H9 (cell line): ENCODE measurements at regions not wholly inside any gene's neighbourhood (a gene's known extent, or its start where the extent isn't known, plus 50 kb on each side); places are given as distances from the start of the nearest gene placed in this dataset.

Experiments
- DNase-seq: peaks from one replicate; pipeline ENCODE4 v3.0.0-alpha.2; 2017
- H2AFZ ChIP-seq: one replicate; pipeline ENCODE4 v1.6.1; 2013; ENCODE audit warnings: mild to moderate bottlenecking, low read length, control low read depth, moderate library complexity
- H2AK5ac ChIP-seq: 2 replicates; pipeline ENCODE4 v1.6.1; 2013; ENCODE audit warnings: low read length, control low read depth, mixed read lengths; ENCODE audit not compliant: insufficient read length
- H2BK120ac ChIP-seq: one replicate; pipeline ENCODE4 v1.6.1; 2013; ENCODE audit warnings: low read depth, mild to moderate bottlenecking, low read length, control low read depth, inconsistent platforms; ENCODE audit not compliant: poor library complexity, severe bottlenecking
- H2BK12ac ChIP-seq: 2 replicates; pipeline ENCODE4 v1.6.1; 2013; ENCODE audit warnings: low read length, control low read depth, mixed read lengths, low read depth; ENCODE audit not compliant: insufficient read length
- H2BK15ac ChIP-seq: 2 replicates; pipeline ENCODE4 v1.6.1; 2013; ENCODE audit warnings: low read depth, low read length, control low read depth
- H2BK20ac ChIP-seq: one replicate; pipeline ENCODE4 v1.6.1; 2013; ENCODE audit warnings: low read depth, mild to moderate bottlenecking, low read length, control low read depth, inconsistent platforms; ENCODE audit not compliant: poor library complexity, severe bottlenecking
- H2BK5ac ChIP-seq: 2 replicates; pipeline ENCODE4 v1.6.1; 2013; ENCODE audit warnings: low read length, control low read depth, mixed read lengths; ENCODE audit not compliant: insufficient read length
- H3K14ac ChIP-seq: 2 replicates; pipeline ENCODE4 v1.6.1; 2013; ENCODE audit warnings: low read length, control low read depth; ENCODE audit not compliant: insufficient read depth
- H3K18ac ChIP-seq: 2 replicates; pipeline ENCODE4 v1.6.1; 2013; ENCODE audit warnings: low read depth, mild to moderate bottlenecking, mixed read lengths, low read length, control low read depth; ENCODE audit not compliant: insufficient read length
- H3K23ac ChIP-seq: 2 replicates; pipeline ENCODE4 v1.6.1; 2013; ENCODE audit warnings: low read length, control low read depth, mixed read lengths, low read depth; ENCODE audit not compliant: insufficient read length
- H3K23me2 ChIP-seq: 2 replicates; pipeline ENCODE4 v1.6.1; 2013; ENCODE audit warnings: low read depth, mild to moderate bottlenecking, mixed read lengths, low read length, control low read depth; ENCODE audit not compliant: insufficient read length, poor library complexity, severe bottlenecking
- H3K27ac ChIP-seq: 2 replicates; pipeline ENCODE4 v1.5.1; 2013; ENCODE audit warnings: low read length, control low read depth, mixed read lengths, low read depth; ENCODE audit not compliant: insufficient read length
- H3K27me3 ChIP-seq: 2 replicates; pipeline ENCODE4 v1.6.1; 2013; ENCODE audit warnings: low read length, control low read depth, inconsistent platforms; ENCODE audit not compliant: insufficient read depth
- H3K4ac ChIP-seq: 2 replicates; pipeline ENCODE4 v1.6.1; 2013; ENCODE audit warnings: low read depth, mild to moderate bottlenecking, control low read depth, inconsistent platforms, low read length, moderate library complexity
- H3K4me1 ChIP-seq: 2 replicates; pipeline ENCODE4 v1.6.1; 2013; ENCODE audit warnings: low read length, control low read depth, inconsistent platforms; ENCODE audit not compliant: insufficient read depth
- H3K4me2 ChIP-seq: 2 replicates; pipeline ENCODE4 v1.6.1; 2013; ENCODE audit warnings: low read length, control low read depth, mixed read lengths; ENCODE audit not compliant: insufficient read length, insufficient read depth
- H3K56ac ChIP-seq: 2 replicates; pipeline ENCODE4 v1.6.1; 2013; ENCODE audit warnings: low read depth, mild to moderate bottlenecking, mixed read lengths, low read length, control low read depth; ENCODE audit not compliant: insufficient read length
- H3K79me1 ChIP-seq: 2 replicates; pipeline ENCODE4 v1.6.1; 2013; ENCODE audit warnings: low read depth, mild to moderate bottlenecking, moderate library complexity, low read length, control low read depth, inconsistent platforms; ENCODE audit not compliant: insufficient read depth, poor library complexity, severe bottlenecking
- H3K79me2 ChIP-seq: 2 replicates; pipeline ENCODE4 v1.6.1; 2013; ENCODE audit warnings: low read length, control low read depth, inconsistent platforms; ENCODE audit not compliant: insufficient read depth
- H3K9ac ChIP-seq: 2 replicates; pipeline ENCODE4 v1.6.1; 2013; ENCODE audit warnings: low read length, control low read depth, mixed read lengths; ENCODE audit not compliant: insufficient read length; ENCODE audit errors: extremely low read depth
- H3K9me3 ChIP-seq: one replicate; pipeline ENCODE4 v1.6.1; 2013; ENCODE audit warnings: low read depth, low read length, inconsistent platforms; ENCODE audit not compliant: control insufficient read depth
- H3T11ph ChIP-seq: one replicate; pipeline ENCODE4 v1.6.1; 2013; ENCODE audit warnings: mild to moderate bottlenecking, low read length, control low read depth, inconsistent platforms
- H4K20me1 ChIP-seq: one replicate; pipeline ENCODE4 v1.6.1; 2013; ENCODE audit not compliant: control insufficient read depth, insufficient read length, insufficient read depth
- H4K5ac ChIP-seq: 2 replicates; pipeline ENCODE4 v1.6.1; 2013; ENCODE audit warnings: low read depth, mild to moderate bottlenecking, mixed read lengths, low read length, control low read depth; ENCODE audit not compliant: insufficient read length
- H4K8ac ChIP-seq: replicated peaks from 2 replicates; pipeline ENCODE4 v1.6.1; 2013; ENCODE audit warnings: low read length, control low read depth, mixed read lengths, low read depth; ENCODE audit not compliant: insufficient read length
- H4K91ac ChIP-seq: 2 replicates; pipeline ENCODE4 v1.6.1; 2013; ENCODE audit warnings: low read depth, mild to moderate bottlenecking, moderate library complexity, mixed read lengths, low read length, control low read depth; ENCODE audit not compliant: insufficient read length
- H3K27ac Mint-ChIP-seq, 3 experiments: 2 replicates in 2 of 3; 3 replicates in 1 of 3; pipeline ENCODE4 v1.8.0; 2020 to 2021; ENCODE audit warnings: mixed read lengths in 3 of 3, mild to moderate bottlenecking in 1 of 3, moderate library complexity in 1 of 3
- H3K27me3 Mint-ChIP-seq: 2 replicates; pipeline ENCODE4 v1.8.0; 2021; ENCODE audit warnings: low read depth, mild to moderate bottlenecking, moderate library complexity, mixed read lengths
- H3K36me3 Mint-ChIP-seq, 3 experiments: 2 replicates in 2 of 3; 3 replicates in 1 of 3; pipeline ENCODE4 v1.8.0; 2020 to 2021; ENCODE audit warnings: low read depth in 3 of 3, mixed read lengths in 3 of 3; ENCODE audit not compliant: insufficient read depth in 1 of 3
- H3K4me1 Mint-ChIP-seq, 2 experiments: 2 replicates each; pipeline ENCODE4 v1.8.0; 2020; ENCODE audit warnings: mixed read lengths in 2 of 2
- H3K4me3 Mint-ChIP-seq, 2 experiments: 2 replicates in 1 of 2; 3 replicates in 1 of 2; pipeline ENCODE4 v1.8.0; 2020 to 2021; ENCODE audit warnings: mild to moderate bottlenecking in 2 of 2, mixed read lengths in 2 of 2, moderate library complexity in 1 of 2
- H3K9me3 Mint-ChIP-seq, 2 experiments: 2 replicates in 1 of 2; 3 replicates in 1 of 2; pipeline ENCODE4 v1.8.0; 2020; ENCODE audit warnings: mild to moderate bottlenecking in 2 of 2, mixed read lengths in 2 of 2, moderate library complexity in 1 of 2
- CTCF ChIP-seq: fragments of 200-600 bp; sonication (generic); conservative IDR thresholded peaks from 3 replicates; pipeline ENCODE4 v1.8.0; 2021; ENCODE audit warnings: antibody characterized with exemption, mild to moderate bottlenecking
- WGBS: extraction: QIAGEN DNeasy Blood & Tissue Kit; methylation state at CpG from one replicate; pipeline ENCODE4 v1.1.7; 2013; ENCODE audit warnings: missing lambda C conversion rate, low lambda C conversion rate, mixed read lengths; ENCODE audit not compliant: insufficient read length; ENCODE audit errors: extremely low coverage; 5-methylcytosine and 5-hydroxymethylcytosine counted together

DNA sequence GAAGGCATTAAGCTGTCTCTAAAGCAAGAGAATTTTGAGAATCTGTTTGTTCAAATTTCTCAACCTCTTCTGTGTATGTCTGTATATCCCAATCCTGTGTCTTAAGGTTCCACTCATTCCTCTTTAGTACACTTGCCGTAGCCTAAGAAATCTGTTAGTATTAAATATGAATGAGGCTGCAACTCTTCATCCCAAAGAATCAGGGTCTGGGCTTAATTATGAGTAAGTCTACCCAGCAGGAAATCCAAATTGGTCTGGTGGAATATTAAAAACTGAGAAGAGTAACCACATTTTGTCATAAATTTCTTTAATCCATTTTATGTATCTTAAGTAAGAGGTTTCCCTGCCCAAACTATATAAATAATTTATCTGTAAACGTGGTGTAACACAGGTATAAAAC lies 1171.2 kb downstream of the CDH12 start:
- Mint-ChIP-seq H3K9me3 (no peaks in the 10 kb centered on the region), H3K27ac (no peak overlapping the region), H3K36me3 (no peaks in the 10 kb centered on the region), H3K4me3 (no peak overlapping the region), H3K4me1 (peaks cover 3 to 5% of the 10 kb centered on the region in 2 experiments), H3K27me3 (no peaks in the 10 kb centered on the region)
- Histone ChIP-seq H2AFZ (no peak overlapping the region), H4K20me1 (no peaks in the 10 kb centered on the region), H3K23ac (no peak overlapping the region), H2BK20ac (no peak overlapping the region), H3K4me1 (no peaks in the 10 kb centered on the region), H4K8ac (no peak overlapping the region), H3K27ac (no peak overlapping the region), H3K9ac (no peak overlapping the region), H4K91ac (no peak overlapping the region), H2BK120ac (no peak overlapping the region), H3K27me3 (no peaks in the 10 kb centered on the region), H3K23me2 (no peaks in the 10 kb centered on the region), H2BK5ac (no peak overlapping the region), H2BK15ac (no peak overlapping the region), H3K79me1 (no peaks in the 10 kb centered on the region), H3K79me2 (no peaks in the 10 kb centered on the region), H3K4me2 (no peak overlapping the region), H2AK5ac (no peak overlapping the region), H3T11ph (no peak overlapping the region), H3K4ac (no peak overlapping the region), H4K5ac (no peak overlapping the region), H3K56ac (no peak overlapping the region), H2BK12ac (no peak overlapping the region), H3K14ac (no peak overlapping the region), H3K9me3 (no peaks in the 10 kb centered on the region), H3K18ac (no peak overlapping the region)
- TF ChIP-seq CTCF, result no peak
- no peak for DNase-seq
- WGBS, result no CpG with 5 or more reads among the region's 2 CpGs
